22Rv1 (cell line): ENCODE measurements at regions not wholly inside any gene's neighbourhood (a gene's known extent, or its start where the extent isn't known, plus 50 kb on each side); places are given as distances from the start of the nearest gene placed in this dataset.

Source experiments
- ZFX ChIP-seq: fragments of 450-650 bp; IDR thresholded peaks from 2 replicates; pipeline ENCODE4 v1.6.1; 2017; ENCODE audit warnings: antibody characterized with exemption, borderline replicate concordance
- TF ChIP-seq, protein P1 (sequence below): fragments of 450-650 bp; IDR thresholded peaks from 2 replicates; pipeline ENCODE4 v1.5.1; 2017; ENCODE audit warnings: mild to moderate bottlenecking

DNA sequence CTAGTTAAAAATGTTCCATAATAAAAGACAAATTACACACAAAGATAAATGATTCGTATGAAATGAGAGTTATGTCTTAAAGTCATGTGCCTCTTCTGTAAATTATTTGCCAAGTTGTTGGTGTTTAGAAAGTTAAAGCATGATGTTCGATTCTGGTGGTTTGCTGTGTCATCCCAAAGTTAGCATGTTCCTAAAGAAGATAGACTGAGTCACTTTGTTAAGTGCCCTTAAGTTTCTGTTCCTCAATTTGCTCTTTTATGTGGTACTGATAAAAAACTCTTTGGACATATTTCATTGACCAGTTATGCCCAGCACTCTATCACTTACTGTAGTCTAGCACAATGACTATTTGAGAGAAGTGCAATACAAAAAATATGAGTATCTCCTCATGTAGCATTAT, 366.9 kb upstream of the ZNF608 start:
- TF ChIP-seq ZFX: no peak
- TF ChIP-seq, protein P1, sequence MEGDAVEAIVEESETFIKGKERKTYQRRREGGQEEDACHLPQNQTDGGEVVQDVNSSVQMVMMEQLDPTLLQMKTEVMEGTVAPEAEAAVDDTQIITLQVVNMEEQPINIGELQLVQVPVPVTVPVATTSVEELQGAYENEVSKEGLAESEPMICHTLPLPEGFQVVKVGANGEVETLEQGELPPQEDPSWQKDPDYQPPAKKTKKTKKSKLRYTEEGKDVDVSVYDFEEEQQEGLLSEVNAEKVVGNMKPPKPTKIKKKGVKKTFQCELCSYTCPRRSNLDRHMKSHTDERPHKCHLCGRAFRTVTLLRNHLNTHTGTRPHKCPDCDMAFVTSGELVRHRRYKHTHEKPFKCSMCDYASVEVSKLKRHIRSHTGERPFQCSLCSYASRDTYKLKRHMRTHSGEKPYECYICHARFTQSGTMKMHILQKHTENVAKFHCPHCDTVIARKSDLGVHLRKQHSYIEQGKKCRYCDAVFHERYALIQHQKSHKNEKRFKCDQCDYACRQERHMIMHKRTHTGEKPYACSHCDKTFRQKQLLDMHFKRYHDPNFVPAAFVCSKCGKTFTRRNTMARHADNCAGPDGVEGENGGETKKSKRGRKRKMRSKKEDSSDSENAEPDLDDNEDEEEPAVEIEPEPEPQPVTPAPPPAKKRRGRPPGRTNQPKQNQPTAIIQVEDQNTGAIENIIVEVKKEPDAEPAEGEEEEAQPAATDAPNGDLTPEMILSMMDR: no peak
